Glutamatergic neuron (in vitro differentiated cells): ENCODE measurements at regions not wholly inside any gene's neighbourhood (a gene's known extent, or its start where the extent isn't known, plus 50 kb on each side); places are given as distances from the start of the nearest gene placed in this dataset.
"Not testable (repeated sequence)": the region's sequence is repeated elsewhere in the genome, so short reads cannot be mapped to it uniquely, and the experiment has no call there.

ENCODE experiments used
- DNase-seq: peaks from one replicate; pipeline ENCODE4 v3.0.0; 2022
- H3K27ac Mint-ChIP-seq: one replicate; pipeline ENCODE4 v1.8.0; 2020; ENCODE audit warnings: mild to moderate bottlenecking, mixed read lengths, inconsistent platforms; ENCODE audit not compliant: unreplicated experiment
- H3K27me3 Mint-ChIP-seq: one replicate; pipeline ENCODE4 v1.8.0; 2020; ENCODE audit warnings: mild to moderate bottlenecking, moderate library complexity, mixed read lengths, inconsistent platforms; ENCODE audit not compliant: unreplicated experiment
- H3K36me3 Mint-ChIP-seq: one replicate; pipeline ENCODE4 v1.8.0; 2020; ENCODE audit warnings: mild to moderate bottlenecking, mixed read lengths, inconsistent platforms; ENCODE audit not compliant: unreplicated experiment
- H3K4me1 Mint-ChIP-seq: one replicate; pipeline ENCODE4 v1.8.0; 2020; ENCODE audit warnings: mild to moderate bottlenecking, low read depth, mixed read lengths, inconsistent platforms; ENCODE audit not compliant: unreplicated experiment
- H3K4me3 Mint-ChIP-seq: one replicate; pipeline ENCODE4 v1.8.0; 2020; ENCODE audit warnings: mild to moderate bottlenecking, mixed read lengths, inconsistent platforms; ENCODE audit not compliant: unreplicated experiment
- H3K9me3 Mint-ChIP-seq: one replicate; pipeline ENCODE4 v1.8.0; 2020; ENCODE audit warnings: mild to moderate bottlenecking, moderate library complexity, mixed read lengths, inconsistent platforms; ENCODE audit not compliant: unreplicated experiment
- TF ChIP-seq, protein P1 (sequence below): fragments of 200-600 bp; sonication (generic); IDR thresholded peaks from one replicate; pipeline ENCODE4 v1.5.0; 2021; ENCODE audit not compliant: partially characterized antibody, unreplicated experiment

DNA sequence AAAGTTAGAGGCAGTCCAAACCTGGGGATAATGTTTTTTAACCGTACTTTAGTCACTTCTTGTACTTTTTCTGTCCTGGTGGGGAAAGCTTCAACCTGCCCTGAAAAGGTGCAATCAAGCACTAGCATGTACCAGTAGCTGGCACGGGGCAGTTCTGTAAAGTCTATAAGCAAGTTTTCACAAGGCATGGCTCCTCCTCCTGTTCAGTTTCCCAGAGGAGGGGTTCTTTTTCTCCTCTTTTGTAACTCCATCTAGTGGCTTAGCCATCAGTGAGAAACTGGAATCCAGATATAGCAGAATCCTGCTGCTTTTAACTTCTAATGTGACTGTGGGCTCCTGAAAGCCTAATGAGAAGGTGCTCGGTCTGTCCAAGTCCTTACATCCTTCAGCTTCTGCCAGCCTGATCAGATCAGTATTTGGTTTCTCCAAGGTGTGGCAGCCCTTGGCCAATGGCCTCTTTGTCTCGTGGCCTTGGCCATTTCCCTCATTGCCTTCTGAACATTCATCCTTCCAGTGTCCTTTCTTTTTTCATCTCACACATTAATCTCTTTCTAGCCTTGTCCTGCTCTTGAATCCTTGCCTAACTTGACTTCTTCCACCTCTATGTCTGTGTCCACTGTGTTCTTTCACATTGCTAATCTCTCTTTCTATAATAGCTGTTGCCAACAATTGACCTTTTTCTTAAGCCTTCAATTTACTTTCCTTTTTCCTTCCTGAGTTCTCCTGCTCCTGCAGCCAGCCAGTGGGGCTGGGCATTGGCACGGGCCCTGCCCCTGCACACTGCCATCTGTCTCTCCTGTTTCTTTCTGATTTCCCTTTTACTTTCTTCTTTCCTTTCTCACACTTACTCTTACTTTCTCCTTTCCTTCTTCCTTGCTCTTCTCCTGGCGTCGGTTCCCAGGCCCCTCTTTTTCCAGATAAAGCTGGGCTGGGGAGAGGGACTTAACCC lies 222.0 kb upstream of the SYNCRIP start:
- DNase-seq, result no peak
- Mint-ChIP-seq H3K27me3 (peaks cover 2% of the 10 kb centered on the region), H3K27ac (no peak overlapping the region), H3K36me3 (no peaks in the 10 kb centered on the region), H3K4me1 (no peaks in the 10 kb centered on the region), H3K9me3 (no peaks in the 10 kb centered on the region), H3K4me3 (no peak overlapping the region)
- TF ChIP-seq, protein P1, sequence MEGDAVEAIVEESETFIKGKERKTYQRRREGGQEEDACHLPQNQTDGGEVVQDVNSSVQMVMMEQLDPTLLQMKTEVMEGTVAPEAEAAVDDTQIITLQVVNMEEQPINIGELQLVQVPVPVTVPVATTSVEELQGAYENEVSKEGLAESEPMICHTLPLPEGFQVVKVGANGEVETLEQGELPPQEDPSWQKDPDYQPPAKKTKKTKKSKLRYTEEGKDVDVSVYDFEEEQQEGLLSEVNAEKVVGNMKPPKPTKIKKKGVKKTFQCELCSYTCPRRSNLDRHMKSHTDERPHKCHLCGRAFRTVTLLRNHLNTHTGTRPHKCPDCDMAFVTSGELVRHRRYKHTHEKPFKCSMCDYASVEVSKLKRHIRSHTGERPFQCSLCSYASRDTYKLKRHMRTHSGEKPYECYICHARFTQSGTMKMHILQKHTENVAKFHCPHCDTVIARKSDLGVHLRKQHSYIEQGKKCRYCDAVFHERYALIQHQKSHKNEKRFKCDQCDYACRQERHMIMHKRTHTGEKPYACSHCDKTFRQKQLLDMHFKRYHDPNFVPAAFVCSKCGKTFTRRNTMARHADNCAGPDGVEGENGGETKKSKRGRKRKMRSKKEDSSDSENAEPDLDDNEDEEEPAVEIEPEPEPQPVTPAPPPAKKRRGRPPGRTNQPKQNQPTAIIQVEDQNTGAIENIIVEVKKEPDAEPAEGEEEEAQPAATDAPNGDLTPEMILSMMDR, result no peak

DNA sequence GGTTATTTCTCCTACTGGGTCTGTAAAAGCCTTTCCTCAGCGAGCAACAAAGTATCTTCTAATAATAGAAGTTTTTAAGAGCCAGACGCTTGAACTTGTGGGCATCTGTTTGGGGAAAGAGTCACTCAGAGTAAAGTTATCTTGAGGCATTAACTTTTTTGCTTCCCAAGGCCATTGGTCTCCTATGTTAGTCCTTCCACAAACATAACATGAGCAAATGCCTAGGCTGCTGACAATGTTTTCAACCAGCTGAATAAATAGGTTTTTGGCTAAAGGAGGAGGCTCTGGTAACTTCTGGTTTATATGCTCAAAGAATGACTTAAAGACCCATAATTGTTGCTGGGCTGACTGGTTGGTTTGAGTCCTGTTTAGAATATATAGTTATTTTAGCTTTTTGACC lies 213.5 kb upstream of the SYNCRIP start:
- no peaks in the 10 kb centered on the region for H3K27me3 Mint-ChIP-seq
- no peak for DNase-seq
- H3K27ac Mint-ChIP-seq, result no peak overlapping the region
- H3K36me3 Mint-ChIP-seq, result no peaks in the 10 kb centered on the region
- no peaks in the 10 kb centered on the region for H3K4me1 Mint-ChIP-seq
- H3K9me3 Mint-ChIP-seq, result no peaks in the 10 kb centered on the region
- TF ChIP-seq, protein P1, result no peak
- no peak overlapping the region for H3K4me3 Mint-ChIP-seq

DNA sequence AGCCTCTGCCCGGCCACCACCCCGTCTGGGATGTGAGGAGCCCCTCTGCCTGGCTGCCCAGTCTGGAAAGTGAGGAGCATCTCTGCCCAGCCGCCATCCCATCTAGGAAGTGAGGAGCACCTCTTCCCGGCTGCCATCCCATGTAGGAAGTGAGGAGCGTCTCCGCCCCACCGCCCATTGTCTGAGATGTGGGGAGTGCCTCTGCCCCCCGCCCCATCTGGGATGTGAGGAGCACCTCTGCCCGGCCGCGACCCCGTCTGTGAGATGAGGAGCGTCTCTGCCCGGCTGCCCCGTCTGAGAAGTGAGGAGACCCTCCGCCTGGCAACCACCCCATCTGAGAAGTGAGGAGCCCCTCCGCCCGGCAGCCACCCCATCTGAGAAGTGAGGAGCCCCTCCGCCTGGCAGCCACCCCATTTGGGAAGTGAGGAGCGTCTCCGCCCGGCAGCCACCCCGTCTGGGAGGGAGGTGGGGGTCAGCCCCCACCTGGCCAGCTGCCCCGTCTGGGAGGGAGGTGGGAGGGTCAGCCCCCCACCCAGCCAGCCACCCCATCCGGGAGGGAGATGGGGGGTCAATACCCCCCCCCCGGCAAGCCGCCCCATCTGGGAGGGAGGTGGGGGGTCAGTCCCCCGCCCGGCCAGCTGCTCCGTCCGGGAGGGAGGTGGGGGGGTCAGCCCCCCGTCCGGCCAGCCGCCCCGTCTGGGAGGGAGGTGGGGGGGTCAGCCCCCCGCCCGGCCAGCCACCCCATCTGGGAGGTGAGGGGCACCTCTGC lies 195.8 kb upstream of the SYNCRIP start:
- not testable (repeated sequence) for DNase-seq, H3K4me3 Mint-ChIP-seq, H3K27ac Mint-ChIP-seq, H3K4me1 Mint-ChIP-seq, H3K27me3 Mint-ChIP-seq
- peaks cover 14% of the 10 kb centered on the region for H3K9me3 Mint-ChIP-seq
- peaks cover 20% of the 10 kb centered on the region for H3K36me3 Mint-ChIP-seq

DNA sequence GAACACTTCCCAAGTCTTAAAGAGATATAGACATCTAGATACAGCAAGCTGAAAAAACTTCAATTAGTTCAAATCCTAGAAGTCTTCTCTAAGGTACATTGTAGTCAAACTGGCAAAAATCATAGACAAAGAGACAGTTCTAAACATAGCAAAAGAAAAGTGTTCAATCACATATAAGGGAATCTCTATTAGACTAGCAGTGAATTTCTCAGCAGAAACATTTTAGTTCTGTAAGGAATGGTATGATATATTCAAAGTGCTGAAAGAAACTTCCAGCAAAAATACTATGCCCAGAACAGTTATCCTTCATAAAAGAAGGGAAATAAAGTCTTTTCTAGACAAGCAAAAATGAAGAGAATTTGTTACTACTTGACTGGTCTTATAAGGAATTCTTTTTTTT lies 186.3 kb upstream of the SYNCRIP start:
- TF ChIP-seq, protein P1, result no peak
- Mint-ChIP-seq H3K4me3 (no peak overlapping the region), H3K27ac (no peak overlapping the region), H3K4me1 (no peaks in the 10 kb centered on the region), H3K36me3 (peaks cover 3% of the 10 kb centered on the region), H3K27me3 (peaks cover 4% of the 10 kb centered on the region), H3K9me3 (peaks cover 5% of the 10 kb centered on the region)
- DNase-seq, result no peak

DNA sequence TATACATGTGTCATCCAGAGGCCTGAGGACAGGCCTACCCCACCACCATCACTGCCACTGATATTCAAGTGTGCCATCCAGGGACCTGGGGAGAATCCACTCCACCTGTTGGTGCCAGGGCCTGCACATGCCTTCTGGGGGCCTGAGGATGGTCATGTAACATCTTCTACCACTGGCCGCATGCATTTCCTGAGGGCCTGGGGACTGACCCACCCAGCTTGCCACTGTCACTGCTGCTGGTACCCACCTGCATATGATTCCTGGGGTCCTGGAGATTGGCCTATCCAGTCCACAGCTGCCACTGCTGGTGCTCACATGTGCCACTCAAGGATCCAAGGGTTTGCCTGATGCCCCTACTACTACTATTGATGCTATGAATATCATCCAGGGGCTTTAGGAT lies 184.3 kb upstream of the SYNCRIP start:
- no peak for DNase-seq
- no peaks in the 10 kb centered on the region for H3K36me3 Mint-ChIP-seq
- H3K9me3 Mint-ChIP-seq, result no peaks in the 10 kb centered on the region
- peaks cover 4% of the 10 kb centered on the region for H3K27me3 Mint-ChIP-seq
- no peaks in the 10 kb centered on the region for H3K4me1 Mint-ChIP-seq
- H3K27ac Mint-ChIP-seq, result no peak overlapping the region
- no peak overlapping the region for H3K4me3 Mint-ChIP-seq
- TF ChIP-seq, protein P1, result no peak
